ENCODE measurements at regions not wholly inside any gene's neighbourhood (a gene's known extent, or its start where the extent isn't known, plus 50 kb on each side); places are given as distances from the start of the nearest gene placed in this dataset.
"Not testable (repeated sequence)": the region's sequence is repeated elsewhere in the genome, so short reads cannot be mapped to it uniquely, and the experiment has no call there.

DNA sequence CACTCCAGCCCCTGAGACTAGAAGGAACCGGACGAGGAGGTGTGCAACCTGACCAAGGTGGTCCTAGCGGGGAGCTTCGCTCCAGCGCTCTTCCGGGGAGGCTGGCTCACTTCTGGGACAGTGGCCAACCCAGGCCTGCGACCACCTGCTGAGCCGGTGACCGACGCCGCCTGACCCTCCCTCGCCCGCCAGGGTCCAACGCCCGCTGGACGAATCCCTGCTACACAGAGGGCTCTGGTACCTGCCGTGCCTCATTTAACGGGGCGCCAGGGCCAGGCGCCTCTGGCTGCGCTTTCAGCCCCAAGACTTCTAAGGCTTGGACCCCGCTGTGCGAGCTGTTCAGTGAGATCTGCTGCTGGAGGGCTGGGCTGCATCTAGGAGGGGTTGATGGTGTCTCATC lies 99.5 kb upstream of the KCNJ18 start:
- ChIA-PET SMC1A (ENCODE audit: uncharacterized antibody, unreplicated experiment) (no interaction called here), RAD21 (ENCODE audit: unreplicated experiment) (no interaction called here), CTCF (no interaction called here), POLR2A (no interaction called here)
- H3K4me3 ChIP-seq, result no peak overlapping the region
- no peak overlapping the region for H3K9ac ChIP-seq (ENCODE audit: control insufficient read depth, insufficient read depth, low read length)
- intact Hi-C loops (cut with micrococcal nuclease; ENCODE audit: unreplicated experiment) (no loop called here), in situ Hi-C loops (cut with MboI) (loop anchor here (25.0 kb wide), 2 partner anchors 95 to 195 kb away; partner anchors contain the start of gene KCNJ18)
- no peak overlapping the region for H3K4me2 ChIP-seq (ENCODE audit: control insufficient read depth, insufficient read depth)
- H2AFZ ChIP-seq (ENCODE audit: control insufficient read depth, low read depth, low read length), result no peak overlapping the region
- no peaks in the 10 kb centered on the region for H3K36me3 ChIP-seq (ENCODE audit: control insufficient read depth in 2 of 2, insufficient read depth in 2 of 2, low read length in 1 of 2)
- WGBS (ENCODE audit: insufficient coverage, insufficient replicate concordance, low lambda C conversion rate, missing lambda C conversion rate), result 66% methylated on average over 22 of the region's 23 CpGs
- H3K79me2 ChIP-seq (ENCODE audit: control insufficient read depth, insufficient read depth, low read length), result no peaks in the 10 kb centered on the region
- H4K20me1 ChIP-seq (ENCODE audit: control insufficient read depth, insufficient read depth), result no peaks in the 10 kb centered on the region
- DNase-seq (ENCODE audit: low read depth, low spot score), result no peak
- no TSS peak for BruUV-seq (replicated peaks)
- no peaks in the 10 kb centered on the region for H3K27me3 ChIP-seq (replicated peaks in 1 of 2; ENCODE audit: control insufficient read depth in 2 of 2, insufficient read depth in 2 of 2, low read length in 1 of 2)
- H3K4me1 ChIP-seq (ENCODE audit: control insufficient read depth, insufficient read depth, low read length), result no peaks in the 10 kb centered on the region
- ATAC-seq, result no peak
- no peak overlapping the region for H3K27ac ChIP-seq (ENCODE audit: control insufficient read depth, insufficient read depth)
- H3K9me3 ChIP-seq (replicated peaks; ENCODE audit: control insufficient read depth, insufficient read depth, low read length), result no peaks in the 10 kb centered on the region
- no peak for FAIRE-seq
- TF ChIP-seq PAX5 (IDR thresholded peaks at IDR 0.05; ENCODE audit: borderline replicate concordance, low read depth, low read length), result no peak
- TF ChIP-seq, protein P1, sequence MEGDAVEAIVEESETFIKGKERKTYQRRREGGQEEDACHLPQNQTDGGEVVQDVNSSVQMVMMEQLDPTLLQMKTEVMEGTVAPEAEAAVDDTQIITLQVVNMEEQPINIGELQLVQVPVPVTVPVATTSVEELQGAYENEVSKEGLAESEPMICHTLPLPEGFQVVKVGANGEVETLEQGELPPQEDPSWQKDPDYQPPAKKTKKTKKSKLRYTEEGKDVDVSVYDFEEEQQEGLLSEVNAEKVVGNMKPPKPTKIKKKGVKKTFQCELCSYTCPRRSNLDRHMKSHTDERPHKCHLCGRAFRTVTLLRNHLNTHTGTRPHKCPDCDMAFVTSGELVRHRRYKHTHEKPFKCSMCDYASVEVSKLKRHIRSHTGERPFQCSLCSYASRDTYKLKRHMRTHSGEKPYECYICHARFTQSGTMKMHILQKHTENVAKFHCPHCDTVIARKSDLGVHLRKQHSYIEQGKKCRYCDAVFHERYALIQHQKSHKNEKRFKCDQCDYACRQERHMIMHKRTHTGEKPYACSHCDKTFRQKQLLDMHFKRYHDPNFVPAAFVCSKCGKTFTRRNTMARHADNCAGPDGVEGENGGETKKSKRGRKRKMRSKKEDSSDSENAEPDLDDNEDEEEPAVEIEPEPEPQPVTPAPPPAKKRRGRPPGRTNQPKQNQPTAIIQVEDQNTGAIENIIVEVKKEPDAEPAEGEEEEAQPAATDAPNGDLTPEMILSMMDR (IDR thresholded peaks at IDR 0.05 in 2 of 3, conservative IDR thresholded peaks at IDR 0.05 in 1 of 3; ENCODE audit: control insufficient read depth in 2 of 3, extremely low read depth in 1 of 3, insufficient read depth in 1 of 3, low read depth in 3 of 3, low read length in 3 of 3), result no peak
- no peak for TF ChIP-seq ZZZ3 (IDR thresholded peaks at IDR 0.05; ENCODE audit: control insufficient read depth, insufficient read length, low read depth)
- TF ChIP-seq LARP7 (IDR thresholded peaks at IDR 0.05), result no peak
- TF ChIP-seq, protein P2, sequence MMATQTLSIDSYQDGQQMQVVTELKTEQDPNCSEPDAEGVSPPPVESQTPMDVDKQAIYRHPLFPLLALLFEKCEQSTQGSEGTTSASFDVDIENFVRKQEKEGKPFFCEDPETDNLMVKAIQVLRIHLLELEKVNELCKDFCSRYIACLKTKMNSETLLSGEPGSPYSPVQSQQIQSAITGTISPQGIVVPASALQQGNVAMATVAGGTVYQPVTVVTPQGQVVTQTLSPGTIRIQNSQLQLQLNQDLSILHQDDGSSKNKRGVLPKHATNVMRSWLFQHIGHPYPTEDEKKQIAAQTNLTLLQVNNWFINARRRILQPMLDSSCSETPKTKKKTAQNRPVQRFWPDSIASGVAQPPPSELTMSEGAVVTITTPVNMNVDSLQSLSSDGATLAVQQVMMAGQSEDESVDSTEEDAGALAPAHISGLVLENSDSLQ (IDR thresholded peaks at IDR 0.05), result no peak
- no peak for TF ChIP-seq TARDBP (IDR thresholded peaks at IDR 0.05; ENCODE audit: borderline replicate concordance)
- TF ChIP-seq CHD4 (IDR thresholded peaks at IDR 0.05), result no peak
- TF ChIP-seq ASH2L (IDR thresholded peaks at IDR 0.05; ENCODE audit: borderline replicate concordance, low read depth), result no peak
- TF ChIP-seq ZBTB33 (IDR thresholded peaks at IDR 0.05), result no peak
- TF ChIP-seq SIX5 (IDR thresholded peaks at IDR 0.05; ENCODE audit: low read depth, low read length, severe bottlenecking), result no peak
- TF ChIP-seq SMAD1 (IDR thresholded peaks at IDR 0.05; ENCODE audit: low read depth, partially characterized antibody), result no peak
- no peak for TF ChIP-seq BMI1 (IDR thresholded peaks at IDR 0.05; ENCODE audit: borderline replicate concordance)
- TF ChIP-seq SPI1 (IDR thresholded peaks at IDR 0.05; ENCODE audit: borderline replicate concordance, insufficient read depth, low read depth, low read length), result no peak

DNA sequence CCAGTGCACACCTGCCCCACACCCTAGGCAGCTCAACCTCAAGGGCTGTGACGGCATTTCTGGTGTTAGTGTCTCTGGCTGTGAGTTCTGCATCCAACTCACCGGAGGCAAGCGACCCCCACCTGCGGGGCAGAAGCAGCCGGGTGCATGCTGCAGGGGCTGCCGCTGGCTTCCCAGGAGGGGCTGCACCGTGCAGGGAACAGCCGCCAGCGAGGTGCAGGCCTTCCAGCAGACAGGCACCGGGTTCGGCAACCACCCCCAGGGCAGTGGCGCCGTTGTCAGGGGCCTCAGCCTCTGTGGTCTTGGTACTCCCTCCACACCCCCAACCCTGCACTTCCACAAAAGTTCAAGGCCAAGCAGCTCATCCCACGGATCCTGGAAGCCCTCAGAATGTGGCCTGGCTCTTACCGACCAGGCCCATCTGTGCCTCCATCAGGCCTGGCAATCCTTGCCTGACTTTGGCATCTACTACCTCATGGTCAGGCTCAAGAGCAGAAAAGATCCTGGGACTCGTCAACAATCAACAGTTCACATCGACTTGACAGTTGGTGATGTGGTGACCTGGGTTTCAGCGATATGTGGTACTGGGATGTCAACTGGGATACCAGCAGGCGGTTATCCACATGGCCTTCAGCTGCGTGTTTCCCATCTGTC lies 98.7 kb upstream of the KCNJ18 start:
- H3K9me3 ChIP-seq (replicated peaks; ENCODE audit: control insufficient read depth, insufficient read depth, low read length); H3K4me2 ChIP-seq (ENCODE audit: control insufficient read depth, insufficient read depth); H3K79me2 ChIP-seq (ENCODE audit: control insufficient read depth, insufficient read depth, low read length); BruUV-seq (replicated peaks); SMC1A ChIA-PET (ENCODE audit: uncharacterized antibody, unreplicated experiment); H3K9ac ChIP-seq (ENCODE audit: control insufficient read depth, insufficient read depth, low read length); H3K36me3 ChIP-seq (ENCODE audit: control insufficient read depth in 2 of 2, insufficient read depth in 2 of 2, low read length in 1 of 2); intact Hi-C loops (cut with micrococcal nuclease; ENCODE audit: unreplicated experiment); H2AFZ ChIP-seq (ENCODE audit: control insufficient read depth, low read depth, low read length); CTCF ChIA-PET; H4K20me1 ChIP-seq (ENCODE audit: control insufficient read depth, insufficient read depth); H3K27ac ChIP-seq (ENCODE audit: control insufficient read depth, insufficient read depth); POLR2A ChIA-PET; H3K4me3 ChIP-seq; FAIRE-seq; H3K27me3 ChIP-seq (replicated peaks in 1 of 2; ENCODE audit: control insufficient read depth in 2 of 2, insufficient read depth in 2 of 2, low read length in 1 of 2); ATAC-seq; DNase-seq (ENCODE audit: low read depth, low spot score); RAD21 ChIA-PET (ENCODE audit: unreplicated experiment); H3K4me1 ChIP-seq (ENCODE audit: control insufficient read depth, insufficient read depth, low read length): not testable (repeated sequence)
- in situ Hi-C loops (cut with MboI), result loop anchor here (25.0 kb wide), 2 partner anchors 94 to 194 kb away; partner anchors contain the start of gene KCNJ18
- WGBS (ENCODE audit: insufficient coverage, insufficient replicate concordance, low lambda C conversion rate, missing lambda C conversion rate), result 33% methylated on average over 20 of the region's 20 CpGs
